Aorta (tissue), 5 donors: ENCODE measurements at regions not wholly inside any gene's neighbourhood (a gene's known extent, or its start where the extent isn't known, plus 50 kb on each side); places are given as distances from the start of the nearest gene placed in this dataset.

Source experiments
- ATAC-seq: fragments of 200-7000 bp; cut with Tn5 transposase; one replicate; pipeline ENCODE4 v1.9.1; 2022; ENCODE audit warnings: moderate library complexity; ENCODE audit not compliant: low FRiP score
- DNase-seq, 2 donors: peaks; one replicate each; pipeline ENCODE4 v3.0.0-alpha.2; 2020
- H3K27ac ChIP-seq, 2 donors: one replicate each; pipeline ENCODE4 v1.5.1; 2013; ENCODE audit warnings: low read length in 2 of 2, mild to moderate bottlenecking in 2 of 2, moderate library complexity in 2 of 2, control low read depth in 1 of 2, inconsistent platforms in 1 of 2, low read depth in 1 of 2
- H3K27me3 ChIP-seq, 2 donors: one replicate each; pipeline ENCODE4 v1.6.1; 2013; ENCODE audit warnings: control low read depth in 1 of 2, low read length in 1 of 2, mild to moderate bottlenecking in 1 of 2, moderate library complexity in 1 of 2; ENCODE audit not compliant: insufficient read depth in 2 of 2, control insufficient read depth in 1 of 2
- H3K36me3 ChIP-seq, 2 donors: one replicate each; pipeline ENCODE4 v1.6.1; 2013; ENCODE audit warnings: control low read depth in 1 of 2, low read length in 1 of 2, mild to moderate bottlenecking in 1 of 2; ENCODE audit not compliant: insufficient read depth in 2 of 2, control insufficient read depth in 1 of 2
- H3K4me1 ChIP-seq, 2 donors: one replicate each; pipeline ENCODE4 v1.6.1; 2013; ENCODE audit warnings: low read length in 2 of 2, control low read depth in 1 of 2, mild to moderate bottlenecking in 1 of 2, moderate library complexity in 1 of 2; ENCODE audit not compliant: insufficient read depth in 2 of 2, control insufficient read depth in 1 of 2
- H3K4me3 ChIP-seq, 2 donors: one replicate each; pipeline ENCODE4 v1.5.1; 2013; ENCODE audit warnings: low read length in 2 of 2, control low read depth in 1 of 2, mild to moderate bottlenecking in 1 of 2
- H3K9me3 ChIP-seq: one replicate; pipeline ENCODE4 v1.6.1; 2013; ENCODE audit warnings: mild to moderate bottlenecking, low read length; ENCODE audit not compliant: control insufficient read depth
- WGBS, 2 donors: extraction: QIAGEN DNeasy Blood & Tissue Kit; methylation state at CpG; one replicate each; pipeline ENCODE4 v1.1.7; 2013; 5-methylcytosine and 5-hydroxymethylcytosine counted together
- intact Hi-C, 2 donors: fragments of 100-400 bp; cut with DNase I; formaldehyde crosslinking; loops; one replicate each; pipeline versions ENCODE4 v1.14.2 to v1.15.0; 2022
- donor health status: healthy with polysubstance abuse.
- donor health status: Bipolar disorder and iron deficiency.
- donor health status: DM: no; HTN: no; CAD: no.
- donor health status: DM: no; HTN: no; CAD: no.
- donor health status: DM: yes; HTN: yes; CAD: no.

DNA sequence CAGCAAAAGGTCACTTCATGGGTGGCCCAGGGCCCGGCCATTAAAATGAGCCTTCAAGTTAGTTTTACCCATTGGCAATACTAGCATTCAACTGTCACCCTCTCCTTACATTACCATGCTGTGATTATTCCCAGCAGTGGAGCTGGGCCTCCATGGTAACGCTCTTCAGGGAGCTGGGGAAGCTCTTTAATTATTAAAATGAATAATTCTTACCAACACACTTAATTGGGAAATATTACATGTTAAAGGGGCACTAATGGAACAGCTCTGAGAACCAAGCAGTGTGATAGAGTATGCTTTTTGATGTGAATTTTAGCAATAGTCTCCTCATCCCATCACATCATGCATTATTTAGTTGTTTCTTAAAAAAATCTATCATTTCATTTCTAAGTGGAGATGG, 187.2 kb downstream of the CEMIP2 start:
- 83 to 87% methylated on average over 2 of the region's 2 CpGs for whole genome bisulfite sequencing, 2 donors
- ATAC-seq (no peak), DNase-seq (no peak)
- Histone ChIP-seq H3K4me1 (no peaks in the 10 kb centered on the region), H3K27ac (no peak overlapping the region), H3K4me3 (no peak overlapping the region), H3K36me3 (no peaks in the 10 kb centered on the region), H3K9me3 (no peaks in the 10 kb centered on the region), H3K27me3 (no peaks in the 10 kb centered on the region)
- intact Hi-C loops = no loop called here

DNA sequence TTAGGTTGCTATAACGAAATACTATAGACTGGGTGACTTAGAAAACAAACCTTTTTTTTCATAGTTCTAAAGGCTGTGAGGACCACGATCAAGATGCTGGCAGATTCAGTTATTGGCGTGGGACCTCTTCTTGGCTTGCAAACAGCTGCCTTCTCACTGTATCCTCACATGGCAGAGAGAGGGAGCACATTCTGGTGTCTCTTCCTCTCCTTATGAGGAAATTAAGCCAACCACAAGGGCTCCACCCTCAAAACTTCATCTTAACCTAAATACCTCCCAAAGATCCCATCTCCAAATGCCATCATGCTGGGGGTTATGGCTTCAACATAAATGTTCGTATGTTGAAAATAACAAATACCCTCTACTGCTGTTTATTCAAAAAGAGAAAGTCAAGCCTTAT, 197.1 kb downstream of the CEMIP2 start:
- no peak for ATAC-seq
- 81 to 82% methylated on average over 4 of the region's 4 CpGs for WGBS, 2 donors
- no peak for DNase-seq
- no peaks in the 10 kb centered on the region for H3K9me3 ChIP-seq
- H3K27ac ChIP-seq = no peak overlapping the region
- no peaks in the 10 kb centered on the region for H3K27me3 ChIP-seq
- no peak overlapping the region for H3K4me3 ChIP-seq
- no peaks in the 10 kb centered on the region for H3K4me1 ChIP-seq
- intact Hi-C loops = no loop called here
- H3K36me3 ChIP-seq = no peaks in the 10 kb centered on the region

DNA sequence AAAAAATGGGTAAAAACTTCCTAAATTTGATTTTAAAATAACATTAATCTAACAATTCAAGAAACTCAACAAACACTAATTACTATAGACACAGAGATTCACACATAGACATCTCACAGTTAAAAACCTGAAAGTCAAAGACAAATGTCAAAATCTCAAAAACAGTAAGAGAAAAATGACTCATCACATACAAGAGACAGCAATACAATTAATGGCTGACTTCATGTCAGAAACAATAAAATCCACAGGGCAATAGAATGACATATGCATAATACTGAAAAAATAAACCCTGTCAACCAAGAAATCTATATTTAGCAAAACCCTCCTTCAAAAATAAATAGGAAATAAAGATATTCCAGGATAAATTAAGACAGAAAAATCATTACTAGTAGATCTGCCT, 200.4 kb downstream of the CEMIP2 start:
- H3K27ac ChIP-seq = no peak overlapping the region
- intact Hi-C loops = no loop called here
- no peak for DNase-seq
- no peaks in the 10 kb centered on the region for H3K27me3 ChIP-seq
- H3K36me3 ChIP-seq = no peaks in the 10 kb centered on the region
- H3K4me3 ChIP-seq = no peak overlapping the region
- no peaks in the 10 kb centered on the region for H3K9me3 ChIP-seq
- ATAC-seq = no peak
- no peaks in the 10 kb centered on the region for H3K4me1 ChIP-seq

DNA sequence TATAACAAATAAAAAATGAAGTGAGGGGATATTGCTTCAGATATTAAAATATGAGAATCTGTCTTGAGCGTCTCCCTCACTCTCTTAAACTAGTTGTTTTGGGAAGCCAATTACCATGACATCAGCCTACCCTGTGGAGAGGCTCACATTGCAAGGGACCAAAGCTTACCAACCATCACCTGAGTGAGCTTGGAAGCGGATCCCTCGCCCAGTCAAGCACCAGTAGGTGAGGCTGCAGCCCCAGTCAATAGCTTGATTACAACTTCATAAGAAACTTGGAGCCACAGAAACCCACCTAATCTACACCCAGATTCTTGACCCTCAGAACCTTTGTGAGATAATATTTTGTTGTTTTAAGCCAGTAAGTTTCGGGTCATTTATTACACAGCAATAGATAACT, 206.2 kb downstream of the CEMIP2 start:
- intact Hi-C loops = no loop called here
- Histone ChIP-seq H3K9me3 (no peaks in the 10 kb centered on the region), H3K4me3 (no peak overlapping the region), H3K4me1 (no peaks in the 10 kb centered on the region), H3K27me3 (no peaks in the 10 kb centered on the region), H3K36me3 (no peaks in the 10 kb centered on the region), H3K27ac (no peak overlapping the region)
- no peak for DNase-seq
- no peak for ATAC-seq
- 71% methylated on average over 4 of the region's 4 CpGs for whole genome bisulfite sequencing, 2 donors

DNA sequence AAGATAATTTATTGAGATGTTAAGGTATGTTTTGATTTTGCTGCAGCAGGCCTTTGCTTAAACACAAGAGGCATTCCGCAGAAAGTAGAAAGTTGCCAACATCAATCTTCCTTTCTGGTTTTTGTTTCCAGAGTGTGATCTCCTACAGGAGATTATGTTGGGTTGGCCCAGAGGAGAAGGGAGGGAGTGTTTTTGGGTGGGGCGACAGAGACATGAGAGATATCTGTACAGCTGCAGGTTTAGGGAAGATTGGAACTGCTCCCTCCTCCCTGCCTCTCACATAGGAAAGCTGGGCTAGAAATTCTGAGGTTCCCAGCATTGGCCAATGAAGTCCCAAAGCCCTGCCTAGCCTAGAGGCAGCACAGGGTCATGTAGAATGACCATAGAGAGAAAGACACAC, 211.0 kb downstream of the CEMIP2 start:
- Histone ChIP-seq H3K4me1 (no peaks in the 10 kb centered on the region), H3K36me3 (no peaks in the 10 kb centered on the region), H3K27me3 (no peaks in the 10 kb centered on the region), H3K4me3 (no peak overlapping the region), H3K27ac (no peak overlapping the region), H3K9me3 (no peaks in the 10 kb centered on the region)
- intact Hi-C loops = no loop called here
- ATAC-seq (no peak), DNase-seq (no peak)
- WGBS, 2 donors = 17 to 42% methylated on average over 2 of the region's 2 CpGs

DNA sequence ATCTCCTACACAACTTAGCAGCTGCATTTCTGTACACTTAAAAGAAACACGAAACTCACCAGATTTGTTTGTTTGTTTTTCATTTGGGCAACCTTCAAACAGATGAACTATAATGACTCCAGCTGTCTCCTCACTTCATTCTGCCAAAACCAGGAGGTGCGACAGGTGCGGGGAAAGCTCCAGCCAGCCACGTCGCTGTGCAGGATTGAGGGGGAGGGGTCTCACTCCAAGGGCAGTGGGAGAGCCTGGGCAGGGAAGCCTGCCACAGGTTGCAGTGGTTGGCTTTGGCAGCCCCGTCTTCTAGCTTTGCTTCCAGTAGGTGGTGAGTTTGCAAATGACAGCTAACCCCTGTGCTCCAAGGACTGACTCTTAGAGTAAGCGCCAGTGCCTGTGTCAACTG, 215.8 kb downstream of the CEMIP2 start:
- no peak for ATAC-seq
- Histone ChIP-seq H3K27ac (no peak overlapping the region), H3K36me3 (no peaks in the 10 kb centered on the region), H3K4me3 (no peak overlapping the region), H3K9me3 (no peaks in the 10 kb centered on the region), H3K27me3 (no peaks in the 10 kb centered on the region), H3K4me1 (no peaks in the 10 kb centered on the region)
- intact Hi-C loops = no loop called here
- DNase-seq = no peak
- WGBS, 2 donors = 9 to 11% methylated on average over 7 of the region's 7 CpGs

DNA sequence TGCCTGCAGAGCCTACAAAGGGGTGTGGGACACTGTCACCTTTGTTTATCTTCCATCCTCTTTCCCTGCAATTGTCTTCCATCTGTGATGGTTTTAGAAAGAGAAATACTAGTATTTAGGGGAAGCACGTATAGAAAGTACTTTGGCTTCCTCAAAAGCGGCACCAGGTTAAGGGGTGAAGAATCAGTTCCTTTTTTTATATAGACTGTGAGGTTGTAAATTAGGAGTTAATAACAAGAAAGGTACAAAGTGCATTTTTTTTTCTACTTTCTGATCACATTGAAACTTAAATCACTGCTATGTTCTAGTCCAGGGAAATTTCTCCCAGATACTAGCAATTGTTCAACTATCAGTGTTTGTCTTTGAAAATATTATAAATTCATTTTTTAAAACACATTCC, 219.3 kb downstream of the CEMIP2 start:
- intact Hi-C loops = no loop called here
- Histone ChIP-seq H3K36me3 (no peaks in the 10 kb centered on the region), H3K9me3 (no peaks in the 10 kb centered on the region), H3K27ac (no peak overlapping the region), H3K27me3 (no peaks in the 10 kb centered on the region), H3K4me3 (no peak overlapping the region), H3K4me1 (no peaks in the 10 kb centered on the region)
- DNase-seq = no peak
- WGBS, 2 donors = 70 to 74% methylated on average over 2 of the region's 2 CpGs
- ATAC-seq = no peak

DNA sequence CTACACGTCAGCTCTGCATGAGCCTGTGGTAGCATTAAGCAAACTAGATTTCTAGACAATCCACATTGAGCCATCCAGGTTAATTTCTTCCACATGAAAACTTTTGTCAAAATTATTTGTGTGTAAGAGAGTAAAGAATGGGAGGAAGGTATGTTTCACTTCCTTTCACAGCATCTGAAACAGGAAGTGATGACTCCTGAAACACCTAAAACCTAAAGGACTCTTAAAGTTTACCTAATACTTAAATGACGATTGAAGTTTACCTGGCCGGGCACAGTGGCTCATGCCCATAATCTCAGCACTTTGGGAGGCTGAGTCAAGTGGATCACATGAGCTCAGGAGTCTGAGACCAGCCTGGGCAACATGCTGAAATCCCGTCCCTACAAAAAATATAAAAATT, 223.8 kb downstream of the CEMIP2 start:
- no peaks in the 10 kb centered on the region for H3K4me1 ChIP-seq
- intact Hi-C loops = no loop called here
- ATAC-seq (no peak), DNase-seq (no peak)
- no peaks in the 10 kb centered on the region for H3K9me3 ChIP-seq
- H3K27ac ChIP-seq = no peak overlapping the region
- H3K36me3 ChIP-seq = no peaks in the 10 kb centered on the region
- WGBS, 2 donors = 89% methylated on average over 4 of the region's 4 CpGs
- no peaks in the 10 kb centered on the region for H3K27me3 ChIP-seq
- H3K4me3 ChIP-seq = no peak overlapping the region

DNA sequence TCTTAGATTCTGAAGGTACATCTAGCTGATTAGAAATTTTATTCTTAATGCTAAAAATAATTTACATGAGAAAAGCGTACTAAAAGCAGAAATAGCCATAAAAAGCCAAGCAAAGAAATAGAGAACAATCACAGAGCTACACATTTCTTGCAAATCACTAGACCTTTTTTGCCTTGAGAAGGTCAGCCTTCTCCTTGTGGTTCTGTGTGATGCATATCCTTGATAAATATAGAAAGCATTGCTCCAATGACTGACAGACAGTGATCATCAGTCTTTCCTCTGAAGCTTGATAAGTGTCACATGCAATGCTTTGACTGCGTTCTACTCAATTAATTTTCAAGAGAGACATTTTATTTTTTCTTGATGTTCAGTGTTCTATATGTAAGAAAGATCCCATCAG, 226.9 kb downstream of the CEMIP2 start:
- Histone ChIP-seq H3K4me3 (no peak overlapping the region), H3K27me3 (no peaks in the 10 kb centered on the region), H3K9me3 (no peaks in the 10 kb centered on the region), H3K36me3 (no peaks in the 10 kb centered on the region), H3K27ac (no peak overlapping the region), H3K4me1 (no peaks in the 10 kb centered on the region)
- 41 to 49% methylated on average over 2 of the region's 2 CpGs for WGBS, 2 donors
- no peak for DNase-seq
- intact Hi-C loops = no loop called here
- no peak for ATAC-seq
